BLaER1 treated with 17β-estradiol and CSF1 and Interleukin-3, amounts not matched to agents 10 nM and 100 nM (cell line): ENCODE measurements at regions not wholly inside any gene's neighbourhood (a gene's known extent, or its start where the extent isn't known, plus 50 kb on each side); places are given as distances from the start of the nearest gene placed in this dataset.
"Not testable (repeated sequence)": the region's sequence is repeated elsewhere in the genome, so short reads cannot be mapped to it uniquely, and the experiment has no call there.

Experiments used
- H3K27ac ChIP-seq, 11 experiments: shearing (Covaris generic); formaldehyde crosslinking; 2 replicates each; pipeline ENCODE4 v1.8.1; 2022
- H3K27me3 ChIP-seq, 11 experiments: shearing (Covaris generic); formaldehyde crosslinking; 2 replicates each; pipeline ENCODE4 v1.8.1; 2022
- H3K36me3 ChIP-seq, 11 experiments: shearing (Covaris generic); formaldehyde crosslinking; 2 replicates each; pipeline ENCODE4 v1.8.1; 2022
- H3K4me1 ChIP-seq, 10 experiments: shearing (Covaris generic); formaldehyde crosslinking; 2 replicates each; pipeline ENCODE4 v1.8.1; 2022
- H3K4me2 ChIP-seq, 11 experiments: shearing (Covaris generic); formaldehyde crosslinking; 2 replicates each; pipeline ENCODE4 v1.8.1; 2022
- H3K4me3 ChIP-seq, 10 experiments: shearing (Covaris generic); formaldehyde crosslinking; 2 replicates each; pipeline ENCODE4 v1.8.1; 2022
- H3K9ac ChIP-seq, 11 experiments: shearing (Covaris generic); formaldehyde crosslinking; 2 replicates each; pipeline ENCODE4 v1.8.1; 2022
- H3K9me3 ChIP-seq, 11 experiments: shearing (Covaris generic); formaldehyde crosslinking; replicated peaks in 1 of 11; 2 replicates each; pipeline ENCODE4 v1.8.1; 2022
- H4K20me1 ChIP-seq, 11 experiments: shearing (Covaris generic); formaldehyde crosslinking; 2 replicates each; pipeline ENCODE4 v1.8.1; 2022
- Cebpa-rat ChIP-seq, 11 experiments: shearing (Covaris generic); IDR thresholded peaks; 2 replicates each; pipeline ENCODE4 v1.8.1; 2022

DNA sequence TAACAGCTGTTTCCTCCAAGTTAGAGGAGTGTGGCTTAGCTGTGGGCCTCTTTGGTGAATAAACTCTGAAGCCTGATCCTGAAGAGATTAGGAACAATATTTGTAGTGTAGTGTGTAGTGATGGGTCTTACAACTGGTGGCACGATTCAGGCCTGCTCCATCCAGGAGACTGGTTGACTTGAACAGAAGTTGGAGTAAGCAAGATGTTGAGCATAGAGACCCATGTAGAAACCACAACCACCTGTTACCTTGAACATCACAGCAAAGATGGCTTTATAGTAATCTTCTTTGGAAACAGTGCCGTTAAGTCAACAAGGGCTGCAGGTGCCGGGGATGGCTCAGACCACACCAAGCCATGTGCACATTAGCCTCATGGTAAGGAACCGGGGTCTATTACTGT lies 74.2 kb upstream of the RASGRP1 start:
- H4K20me1 ChIP-seq = no peaks in the 10 kb centered on the region
- peaks cover 0 to 46% (median 30%) of the 10 kb centered on the region in 10 experiments; a peak in 15 of 20 replicates for H3K4me1 ChIP-seq
- H3K9me3 ChIP-seq = peaks cover 0 to 11% (median 0%) of the 10 kb centered on the region in 11 experiments; a peak in 7 of 22 replicates
- no peak for TF ChIP-seq Cebpa-rat (IDR thresholded peaks at IDR 0.05)
- H3K27ac ChIP-seq = no peak overlapping the region
- H3K36me3 ChIP-seq = no peaks in the 10 kb centered on the region
- peak overlapping the region in 8 of 11 experiments; percentile 16 to 54 (median 47); a peak in 14 of 22 replicates for H3K4me2 ChIP-seq
- H3K4me3 ChIP-seq = no peak overlapping the region
- no peak overlapping the region for H3K9ac ChIP-seq
- H3K27me3 ChIP-seq = no peaks in the 10 kb centered on the region

- Histone ChIP-seq H3K4me2 (peak overlapping the region in 8 of 11 experiments; percentile 26 to 57 (median 44); a peak in 16 of 22 replicates), H4K20me1 (no peaks in the 10 kb centered on the region), H3K4me3 (no peak overlapping the region), H3K27ac (peak overlapping the region in 3 of 11 experiments; percentile 0 to 36 (median 7); a peak in 1 of 22 replicates), H3K27me3 (no peaks in the 10 kb centered on the region), H3K9ac (no peak overlapping the region), H3K4me1 (peaks cover 0 to 54% (median 31%) of the 10 kb centered on the region in 10 experiments; a peak in 15 of 20 replicates), H3K9me3 (peaks cover 13 to 27% (median 18%) of the 10 kb centered on the region in 11 experiments; a peak in 20 of 22 replicates), H3K36me3 (no peaks in the 10 kb centered on the region)
- no peak for TF ChIP-seq Cebpa-rat (IDR thresholded peaks at IDR 0.05)
Observed at GRCh38 chr15:38642689-38643270, 78.2 kb upstream of the RASGRP1 start.

GRCh38 chr15:38644353-38644752 lies 79.7 kb upstream of the RASGRP1 start:
- peaks cover 0 to 49% (median 31%) of the 10 kb centered on the region in 10 experiments; a peak in 15 of 20 replicates for H3K4me1 ChIP-seq
- H3K4me2 ChIP-seq, H3K27ac ChIP-seq, H3K36me3 ChIP-seq, H4K20me1 ChIP-seq, H3K27me3 ChIP-seq, H3K4me3 ChIP-seq, H3K9ac ChIP-seq: not testable (repeated sequence)
- peaks cover 14 to 33% (median 23%) of the 10 kb centered on the region in 11 experiments for H3K9me3 ChIP-seq

GRCh38 chr15:38646716-38647115 lies 82.1 kb upstream of the RASGRP1 start:
- peak overlapping the region in 1 of 11 experiments; percentile 1; a peak in 1 of 22 replicates for H3K4me2 ChIP-seq
- no peak overlapping the region for H3K4me3 ChIP-seq
- TF ChIP-seq Cebpa-rat (IDR thresholded peaks at IDR 0.05) = no peak
- no peaks in the 10 kb centered on the region; a peak in 2 of 22 replicates for H3K36me3 ChIP-seq
- H3K9me3 ChIP-seq = peaks cover 19 to 39% (median 27%) of the 10 kb centered on the region in 11 experiments
- H3K9ac ChIP-seq = no peak overlapping the region
- no peaks in the 10 kb centered on the region for H3K27me3 ChIP-seq
- H3K4me1 ChIP-seq = peaks cover 15 to 63% (median 49%) of the 10 kb centered on the region in 10 experiments
- 0 out of 22 replicates have a peak overlapping the region, but pooled peaks of 1 of the 11 experiments have one; percentile 11 for H3K27ac ChIP-seq
- no peaks in the 10 kb centered on the region for H4K20me1 ChIP-seq

GRCh38 chr15:38647683-38648082 lies 83.1 kb upstream of the RASGRP1 start:
- H3K9me3 ChIP-seq = peaks cover 19 to 39% (median 27%) of the 10 kb centered on the region in 11 experiments
- H3K27ac ChIP-seq = peak overlapping the region in 2 of 11 experiments; percentile 30 to 37; a peak in 1 of 22 replicates
- H3K4me3 ChIP-seq = no peak overlapping the region
- peaks cover 25 to 63% (median 50%) of the 10 kb centered on the region in 10 experiments for H3K4me1 ChIP-seq
- H3K36me3 ChIP-seq = no peaks in the 10 kb centered on the region; a peak in 2 of 22 replicates
- H3K9ac ChIP-seq = no peak overlapping the region
- no peaks in the 10 kb centered on the region for H4K20me1 ChIP-seq
- H3K4me2 ChIP-seq = peak overlapping the region in 3 of 11 experiments; percentile 10 to 22 (median 11); a peak in 2 of 22 replicates
- no peaks in the 10 kb centered on the region for H3K27me3 ChIP-seq
- no peak for TF ChIP-seq Cebpa-rat (IDR thresholded peaks at IDR 0.05)

DNA sequence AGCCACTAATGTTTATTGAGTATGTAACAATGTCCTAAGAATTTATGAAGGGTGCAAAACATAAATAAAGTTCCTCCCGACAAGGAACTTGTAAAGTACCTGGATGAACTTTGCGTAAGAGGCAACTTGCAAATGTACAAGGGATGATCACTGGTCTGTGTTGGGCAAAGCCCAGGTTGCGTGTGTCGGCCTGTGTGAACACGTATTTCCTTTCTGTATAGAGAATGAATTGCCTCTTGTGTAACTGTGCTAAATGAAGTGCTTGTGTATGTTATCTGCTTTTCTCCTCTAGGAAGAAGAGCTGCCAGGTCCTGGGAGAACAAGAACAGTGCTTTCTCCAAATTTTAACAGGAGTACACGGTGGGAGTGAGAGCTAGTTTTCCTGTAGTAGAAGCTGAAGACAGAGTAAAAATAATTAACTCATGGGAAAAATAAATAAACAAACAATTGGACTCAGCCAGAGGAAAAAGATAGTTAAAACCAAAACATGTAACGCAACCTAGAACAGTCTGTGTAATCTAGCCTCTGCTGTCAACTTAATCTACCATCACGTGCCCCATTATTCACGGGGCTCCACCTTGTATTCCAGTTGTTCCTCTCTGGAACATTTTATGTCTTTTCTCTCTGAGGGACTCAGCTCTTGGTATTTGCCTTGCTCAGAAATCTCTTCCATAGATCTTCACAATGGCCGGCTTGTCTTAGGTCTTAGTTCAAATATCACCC lies 83.7 kb upstream of the RASGRP1 start:
- peaks cover 31 to 63% (median 50%) of the 10 kb centered on the region in 10 experiments for H3K4me1 ChIP-seq
- H3K9me3 ChIP-seq = peaks cover 19 to 39% (median 27%) of the 10 kb centered on the region in 11 experiments
- no peak overlapping the region for H3K9ac ChIP-seq
- no peaks in the 10 kb centered on the region for H4K20me1 ChIP-seq
- no peaks in the 10 kb centered on the region; a peak in 2 of 22 replicates for H3K36me3 ChIP-seq
- H3K4me3 ChIP-seq = no peak overlapping the region
- H3K27ac ChIP-seq = peak overlapping the region in 7 of 11 experiments; percentile 21 to 92 (median 30); a peak in 9 of 22 replicates
- peak overlapping the region in 3 of 11 experiments; percentile 10 to 22 (median 11); a peak in 2 of 22 replicates for H3K4me2 ChIP-seq
- no peak for TF ChIP-seq Cebpa-rat (IDR thresholded peaks at IDR 0.05)
- no peaks in the 10 kb centered on the region for H3K27me3 ChIP-seq

- Histone ChIP-seq H3K4me1 (peaks cover 36 to 65% (median 55%) of the 10 kb centered on the region in 10 experiments), H3K9ac (peak overlapping the region in 9 of 11 experiments; percentile 55 to 84 (median 82); a peak in 18 of 22 replicates), H3K4me3 (peak overlapping the region in 1 of 10 experiments; percentile 20; a peak in 3 of 20 replicates), H3K9me3 (peaks cover 9 to 27% (median 15%) of the 10 kb centered on the region in 11 experiments), H3K36me3 (no peaks in the 10 kb centered on the region; a peak in 2 of 22 replicates), H3K4me2 (peak overlapping the region; percentile 71 to 97 (median 91)), H3K27ac (peak overlapping the region in 10 of 11 experiments; percentile 43 to 95 (median 93); a peak in 18 of 22 replicates), H3K27me3 (no peaks in the 10 kb centered on the region), H4K20me1 (no peaks in the 10 kb centered on the region)
- TF ChIP-seq Cebpa-rat (IDR thresholded peaks at IDR 0.05) = no peak; a peak in 1 of 22 replicates
Observed at GRCh38 chr15:38650384-38650783, 85.8 kb upstream of the RASGRP1 start.

GRCh38 chr15:38650936-38651327 lies 86.3 kb upstream of the RASGRP1 start:
- Histone ChIP-seq H3K4me1 (peaks cover 36 to 65% (median 55%) of the 10 kb centered on the region in 10 experiments), H3K4me3 (peak overlapping the region in 8 of 10 experiments; percentile 4 to 59 (median 48); a peak in 13 of 20 replicates), H4K20me1 (no peaks in the 10 kb centered on the region), H3K27me3 (no peaks in the 10 kb centered on the region), H3K36me3 (no peaks in the 10 kb centered on the region; a peak in 2 of 22 replicates), H3K9me3 (peaks cover 9 to 21% (median 10%) of the 10 kb centered on the region in 11 experiments), H3K27ac (peak overlapping the region in 10 of 11 experiments; percentile 43 to 95 (median 93); a peak in 20 of 22 replicates), H3K9ac (peak overlapping the region in 9 of 11 experiments; percentile 55 to 84 (median 82); a peak in 18 of 22 replicates), H3K4me2 (peak overlapping the region; percentile 71 to 97 (median 91))
- TF ChIP-seq Cebpa-rat (IDR thresholded peaks at IDR 0.05) = peak in 5 of 11 experiments; percentile 21 to 75 (median 48); a peak in 7 of 22 replicates
